Hepatocyte (in vitro differentiated cells): ENCODE measurements at regions not wholly inside any gene's neighbourhood (a gene's known extent, or its start where the extent isn't known, plus 50 kb on each side); places are given as distances from the start of the nearest gene placed in this dataset.

Source experiments
- EZH2 ChIP-seq: fragments of 200-600 bp; sonication (generic); IDR thresholded peaks from 2 replicates; pipeline ENCODE4 v1.6.1; 2016; ENCODE audit warnings: antibody characterized with exemption, mild to moderate bottlenecking, borderline replicate concordance
- TF ChIP-seq, protein P1 (sequence below): fragments of 200-600 bp; sonication (generic); IDR thresholded peaks from 2 replicates; pipeline ENCODE4 v1.5.1; 2016; ENCODE audit warnings: antibody characterized with exemption, mild to moderate bottlenecking; ENCODE audit not compliant: poor library complexity

DNA sequence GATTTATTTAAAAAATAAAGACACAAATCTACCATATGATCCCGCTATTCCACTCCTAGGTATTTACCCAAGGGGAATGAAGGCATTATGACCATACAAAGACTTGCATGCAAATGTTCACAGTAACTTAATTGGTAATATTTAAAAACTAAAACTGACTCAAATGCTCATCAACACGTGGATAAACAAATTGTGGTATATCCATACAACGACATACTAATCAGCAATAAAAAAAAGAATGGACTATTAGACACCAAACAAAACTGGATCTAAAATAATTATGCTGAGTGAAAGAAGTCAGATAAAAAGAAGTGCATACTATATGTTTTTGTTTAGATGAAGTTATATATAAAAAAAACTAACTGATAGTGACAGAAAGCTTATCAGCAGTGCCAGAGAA is 428.3 kb downstream of the ZEB2 start:
- TF ChIP-seq, protein P1, sequence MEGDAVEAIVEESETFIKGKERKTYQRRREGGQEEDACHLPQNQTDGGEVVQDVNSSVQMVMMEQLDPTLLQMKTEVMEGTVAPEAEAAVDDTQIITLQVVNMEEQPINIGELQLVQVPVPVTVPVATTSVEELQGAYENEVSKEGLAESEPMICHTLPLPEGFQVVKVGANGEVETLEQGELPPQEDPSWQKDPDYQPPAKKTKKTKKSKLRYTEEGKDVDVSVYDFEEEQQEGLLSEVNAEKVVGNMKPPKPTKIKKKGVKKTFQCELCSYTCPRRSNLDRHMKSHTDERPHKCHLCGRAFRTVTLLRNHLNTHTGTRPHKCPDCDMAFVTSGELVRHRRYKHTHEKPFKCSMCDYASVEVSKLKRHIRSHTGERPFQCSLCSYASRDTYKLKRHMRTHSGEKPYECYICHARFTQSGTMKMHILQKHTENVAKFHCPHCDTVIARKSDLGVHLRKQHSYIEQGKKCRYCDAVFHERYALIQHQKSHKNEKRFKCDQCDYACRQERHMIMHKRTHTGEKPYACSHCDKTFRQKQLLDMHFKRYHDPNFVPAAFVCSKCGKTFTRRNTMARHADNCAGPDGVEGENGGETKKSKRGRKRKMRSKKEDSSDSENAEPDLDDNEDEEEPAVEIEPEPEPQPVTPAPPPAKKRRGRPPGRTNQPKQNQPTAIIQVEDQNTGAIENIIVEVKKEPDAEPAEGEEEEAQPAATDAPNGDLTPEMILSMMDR = no peak
- no peak for TF ChIP-seq EZH2
